ENCODE measurements at regions not wholly inside any gene's neighbourhood (a gene's known extent, or its start where the extent isn't known, plus 50 kb on each side); places are given as distances from the start of the nearest gene placed in this dataset.

DNA sequence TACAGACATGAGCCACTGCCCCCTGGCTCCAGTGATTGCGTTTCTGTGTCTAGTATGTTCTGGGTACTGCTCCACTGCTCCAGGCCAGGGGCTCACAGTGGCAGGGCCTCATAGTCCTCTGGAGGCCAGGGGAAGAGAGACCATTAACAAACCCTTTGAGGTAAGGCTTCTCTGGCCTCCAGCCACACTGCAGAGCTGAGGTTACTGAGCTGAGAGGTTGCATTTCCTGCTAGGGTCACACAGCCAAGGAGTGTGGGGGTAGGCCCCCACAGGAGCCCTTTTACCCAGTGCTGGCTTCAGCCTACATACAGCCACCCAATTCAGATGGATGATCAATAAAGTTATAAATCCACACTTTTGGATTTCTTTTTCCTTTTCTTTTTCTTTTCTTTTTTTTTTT, 50.4 kb upstream of the DLX4 start:
- DNase-seq (ENCODE audit: low read depth, low spot score), result no peak

Measured in astrocyte of the hippocampus (primary cell).